K562 (cell line): ENCODE measurements at regions not wholly inside any gene's neighbourhood (a gene's known extent, or its start where the extent isn't known, plus 50 kb on each side); places are given as distances from the start of the nearest gene placed in this dataset.

Source experiments
- CBFA2T3 ChIP-seq: fragments of 450-650 bp; IDR thresholded peaks from 2 replicates; pipeline ENCODE4 v1.6.1; 2017
- CBX5 ChIP-seq: IDR thresholded peaks from 2 replicates; pipeline ENCODE4 v1.6.1; 2014; ENCODE audit warnings: low read depth, borderline replicate concordance
- CREB3L1 ChIP-seq: fragments of 450-650 bp; IDR thresholded peaks from 2 replicates; pipeline ENCODE4 v1.6.1; 2014; ENCODE audit warnings: low read depth, mild to moderate bottlenecking, moderate library complexity, borderline replicate concordance
- EGR1 ChIP-seq: fragments of 450-650 bp; conservative IDR thresholded peaks from 2 replicates; pipeline ENCODE4 v1.6.1; 2017; ENCODE audit warnings: mild to moderate bottlenecking
- GABPB1 ChIP-seq: sonication (generic); formaldehyde crosslinking; IDR thresholded peaks from 2 replicates; pipeline ENCODE4 v1.8.0; 2022; ENCODE audit warnings: mild to moderate bottlenecking, missing genetic modification reagents
- GTF2F1 ChIP-seq: IDR thresholded peaks from 2 replicates; pipeline ENCODE4 v1.6.1; 2011; ENCODE audit warnings: low read depth, low read length, improper control_type of control experiment
- MAFK ChIP-seq: IDR thresholded peaks from 2 replicates; pipeline ENCODE4 v1.6.1; 2011; ENCODE audit warnings: low read length, improper control_type of control experiment
- MEIS2 ChIP-seq: fragments of 450-650 bp; IDR thresholded peaks from 2 replicates; pipeline ENCODE4 v1.6.1; 2014; ENCODE audit warnings: mild to moderate bottlenecking; ENCODE audit not compliant: partially characterized antibody
- NR3C1 ChIP-seq: sonication (generic); formaldehyde crosslinking; IDR thresholded peaks from 2 replicates; pipeline ENCODE4 v1.8.1; 2022; ENCODE audit warnings: missing genetic modification reagents
- NUFIP1 ChIP-seq: fragments of 450-650 bp; IDR thresholded peaks from 2 replicates; pipeline ENCODE4 v1.6.1; 2018; ENCODE audit not compliant: partially characterized antibody
- RBM39 ChIP-seq: fragments of 200-400 bp; formaldehyde crosslinking; optimal IDR thresholded peaks from 2 replicates; pipeline ENCODE3; 2018; ENCODE audit warnings: low read depth, low read length
- TAL1 ChIP-seq: fragments of 450-650 bp; IDR thresholded peaks from 2 replicates; pipeline ENCODE4 v1.6.1; 2016; ENCODE audit warnings: mild to moderate bottlenecking
- ZBTB34 ChIP-seq: fragments of 250-450 bp; sonication (Bioruptor Pico); IDR thresholded peaks from 2 replicates; pipeline ENCODE4 v1.8.0; 2021; ENCODE audit warnings: mild to moderate bottlenecking, moderate library complexity
- ZFP36 ChIP-seq: fragments of 150-350 bp; IDR thresholded peaks from 2 replicates; pipeline ENCODE4 v1.6.1; 2018; ENCODE audit warnings: low read length, low read depth; ENCODE audit not compliant: partially characterized antibody
- ZNF324 ChIP-seq: fragments of 250-450 bp; sonication (Bioruptor Pico); IDR thresholded peaks from 2 replicates; pipeline ENCODE4 v1.4.0; 2020; ENCODE audit warnings: mild to moderate bottlenecking
- ZNF584 ChIP-seq: fragments of 200-800 bp; sonication (Bioruptor generic); IDR thresholded peaks from 2 replicates; pipeline ENCODE4 v1.6.1; 2016; ENCODE audit warnings: low read depth, mild to moderate bottlenecking, missing genetic modification characterization, missing compliant biosample characterization
- ZNF785 ChIP-seq: fragments of 250-450 bp; sonication (Bioruptor Pico); IDR thresholded peaks from 2 replicates; pipeline ENCODE4 v1.4.0; 2020; ENCODE audit warnings: mild to moderate bottlenecking
- TF ChIP-seq, protein P1 (sequence below): fragments of 450-650 bp; IDR thresholded peaks from 2 replicates; pipeline ENCODE4 v1.6.1; 2016; ENCODE audit warnings: antibody characterized with exemption
- TF ChIP-seq, protein P2 (sequence below): fragments of 250-450 bp; sonication (Bioruptor Pico); IDR thresholded peaks from 2 replicates; pipeline ENCODE4 v1.5.0; 2021; ENCODE audit warnings: mild to moderate bottlenecking, moderate library complexity
- TF ChIP-seq, protein P3 (sequence below): fragments of 250-450 bp; sonication (Bioruptor Pico); IDR thresholded peaks from 2 replicates; pipeline ENCODE4 v1.9.0; 2021; ENCODE audit warnings: mild to moderate bottlenecking, inconsistent platforms

GRCh38 chr15:50828610-50829206 is 63.2 kb upstream of the SPPL2A start (continued):
- TF ChIP-seq ZNF584 = 0 out of 2 replicates have a peak, but pooled peaks have one; percentile 27
- TF ChIP-seq, protein P1, sequence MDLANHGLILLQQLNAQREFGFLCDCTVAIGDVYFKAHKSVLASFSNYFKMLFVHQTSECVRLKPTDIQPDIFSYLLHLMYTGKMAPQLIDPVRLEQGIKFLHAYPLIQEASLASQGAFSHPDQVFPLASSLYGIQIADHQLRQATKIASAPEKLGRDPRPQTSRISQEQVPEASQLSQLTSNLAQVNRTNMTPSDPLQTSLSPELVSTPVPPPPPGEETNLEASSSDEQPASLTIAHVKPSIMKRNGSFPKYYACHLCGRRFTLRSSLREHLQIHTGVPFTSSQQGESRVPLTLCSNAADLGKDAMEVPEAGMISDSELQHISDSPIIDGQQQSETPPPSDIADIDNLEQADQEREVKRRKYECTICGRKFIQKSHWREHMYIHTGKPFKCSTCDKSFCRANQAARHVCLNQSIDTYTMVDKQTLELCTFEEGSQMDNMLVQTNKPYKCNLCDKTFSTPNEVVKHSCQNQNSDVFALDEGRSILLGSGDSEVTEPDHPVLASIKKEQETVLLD = no peak
- TF ChIP-seq GABPB1 (CRISPR knock-in tag) = no peak
- no peak for TF ChIP-seq NUFIP1
- no peak for TF ChIP-seq CBX5
- no peak for TF ChIP-seq CREB3L1
- peak; percentile 38; the same call in 1 of the 2 replicates for TF ChIP-seq CBFA2T3
- no peak for TF ChIP-seq RBM39
- no peak for TF ChIP-seq ZBTB34 (CRISPR knock-in tag)
- TF ChIP-seq EGR1 = peak; percentile 13; the same call in 1 of the 2 replicates
- TF ChIP-seq ZNF785 (CRISPR knock-in tag) = no peak
- no peak for TF ChIP-seq NR3C1 (CRISPR knock-in tag)
- TF ChIP-seq MEIS2 = peak; percentile 67
- TF ChIP-seq, protein P2, sequence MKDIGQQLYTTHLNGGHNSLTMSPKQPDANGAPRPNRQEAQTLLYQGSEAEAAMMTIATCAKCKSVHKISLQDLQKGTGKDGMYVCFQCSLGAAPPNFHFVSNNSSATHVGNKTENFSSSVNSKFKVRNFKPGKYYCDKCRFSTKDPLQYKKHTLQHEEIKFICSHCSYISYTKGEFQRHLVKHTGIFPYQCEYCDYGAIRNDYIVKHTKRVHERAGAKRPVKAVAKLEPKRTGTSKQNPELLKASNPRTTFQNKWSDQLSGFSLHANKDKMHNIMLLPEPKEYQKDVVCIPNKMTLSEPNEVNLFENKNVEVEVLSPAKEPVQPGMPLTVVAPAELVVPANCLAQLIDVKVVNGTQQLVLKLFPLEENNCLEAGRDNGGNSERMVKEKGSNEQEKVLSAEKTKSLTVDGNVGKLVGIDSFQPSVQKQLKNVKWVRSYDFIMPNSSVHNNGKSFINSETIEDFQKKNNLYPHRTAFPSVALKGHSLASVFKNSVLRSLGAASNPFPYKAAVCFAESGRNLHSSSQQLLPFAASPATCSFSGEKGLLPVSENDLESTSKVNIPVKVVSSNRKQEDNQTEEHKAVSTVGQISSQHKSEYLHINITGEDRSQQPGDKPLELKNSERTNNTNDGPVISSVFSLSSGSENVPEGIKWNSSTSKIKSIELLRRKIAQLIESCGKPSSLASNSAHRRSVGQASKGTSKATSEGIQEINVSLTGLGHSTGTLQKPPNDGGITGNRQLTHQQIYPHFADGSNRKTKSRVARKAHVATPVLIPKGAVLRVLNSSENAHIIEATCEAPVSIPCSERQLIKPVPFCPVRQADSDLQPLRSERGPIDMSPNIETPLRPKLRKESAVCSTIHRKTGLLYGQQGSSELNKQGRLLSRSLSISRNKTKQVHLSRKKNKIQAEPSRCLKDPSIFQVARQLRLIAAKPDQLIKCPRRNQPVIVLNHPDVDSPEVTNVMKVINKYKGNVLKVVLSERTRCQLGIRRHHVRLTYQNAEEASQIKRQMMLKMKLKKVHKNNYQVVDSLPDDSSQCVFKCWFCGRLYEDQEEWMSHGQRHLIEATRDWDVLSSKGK (CRISPR knock-in tag) = no peak
- TF ChIP-seq MAFK = peak; percentile 67
- TF ChIP-seq TAL1 = no peak
- TF ChIP-seq, protein P3, sequence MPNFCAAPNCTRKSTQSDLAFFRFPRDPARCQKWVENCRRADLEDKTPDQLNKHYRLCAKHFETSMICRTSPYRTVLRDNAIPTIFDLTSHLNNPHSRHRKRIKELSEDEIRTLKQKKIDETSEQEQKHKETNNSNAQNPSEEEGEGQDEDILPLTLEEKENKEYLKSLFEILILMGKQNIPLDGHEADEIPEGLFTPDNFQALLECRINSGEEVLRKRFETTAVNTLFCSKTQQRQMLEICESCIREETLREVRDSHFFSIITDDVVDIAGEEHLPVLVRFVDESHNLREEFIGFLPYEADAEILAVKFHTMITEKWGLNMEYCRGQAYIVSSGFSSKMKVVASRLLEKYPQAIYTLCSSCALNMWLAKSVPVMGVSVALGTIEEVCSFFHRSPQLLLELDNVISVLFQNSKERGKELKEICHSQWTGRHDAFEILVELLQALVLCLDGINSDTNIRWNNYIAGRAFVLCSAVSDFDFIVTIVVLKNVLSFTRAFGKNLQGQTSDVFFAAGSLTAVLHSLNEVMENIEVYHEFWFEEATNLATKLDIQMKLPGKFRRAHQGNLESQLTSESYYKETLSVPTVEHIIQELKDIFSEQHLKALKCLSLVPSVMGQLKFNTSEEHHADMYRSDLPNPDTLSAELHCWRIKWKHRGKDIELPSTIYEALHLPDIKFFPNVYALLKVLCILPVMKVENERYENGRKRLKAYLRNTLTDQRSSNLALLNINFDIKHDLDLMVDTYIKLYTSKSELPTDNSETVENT (CRISPR knock-in tag) = no peak
- peak; percentile 15 for TF ChIP-seq ZFP36
- TF ChIP-seq GTF2F1 = no peak
- no peak for TF ChIP-seq ZNF324 (CRISPR knock-in tag)
